MV-4-11 (cell line): ENCODE measurements at regions not wholly inside any gene's neighbourhood (a gene's known extent, or its start where the extent isn't known, plus 50 kb on each side); places are given as distances from the start of the nearest gene placed in this dataset.
A peak's percentile ranks its signal among the peaks of the same experiment; 100 is the strongest.

Experiments used
- DNase-seq: peaks from one replicate; lab custom pipeline; 2025; lab: John Stamatoyannopoulos, UW

- no peak for DNase-seq
These were observed 1317.2 kb downstream of the PCDH7 start for GRCh38 chr4:32037399-32037798.

- DNase-seq, result no peak
These were observed 1322.5 kb downstream of the PCDH7 start for GRCh38 chr4:32042486-32043247.

- DNase-seq, result no peak
These were observed 1323.1 kb downstream of the PCDH7 start for GRCh38 chr4:32043248-32043633.

GRCh38 chr4:32061916-32062315 lies 1341.7 kb downstream of the PCDH7 start:
- no peak for DNase-seq

GRCh38 chr4:32073542-32073941 lies 1353.4 kb downstream of the PCDH7 start:
- no peak for DNase-seq

GRCh38 chr4:32087211-32087610 lies 1367.0 kb downstream of the PCDH7 start:
- DNase-seq, result no peak

- DNase-seq, result no peak
These were observed 1374.8 kb downstream of the PCDH7 start for GRCh38 chr4:32094987-32095386.

GRCh38 chr4:32102896-32103295 lies 1382.7 kb downstream of the PCDH7 start:
- no peak for DNase-seq

GRCh38 chr4:32106767-32107166 lies 1386.6 kb downstream of the PCDH7 start:
- DNase-seq, result no peak

- no peak for DNase-seq
These were observed 1392.7 kb downstream of the PCDH7 start for GRCh38 chr4:32112891-32113290.

- DNase-seq, result no peak
These were observed 1397.5 kb downstream of the PCDH7 start for GRCh38 chr4:32117693-32118092.

- no peak for DNase-seq
These were observed 1399.7 kb downstream of the PCDH7 start for GRCh38 chr4:32119907-32120306.

- DNase-seq, result no peak
These were observed 1408.4 kb downstream of the PCDH7 start for GRCh38 chr4:32128549-32128948.

GRCh38 chr4:32129967-32130366 lies 1409.8 kb downstream of the PCDH7 start:
- no peak for DNase-seq

GRCh38 chr4:32133141-32133540 lies 1413.0 kb downstream of the PCDH7 start:
- DNase-seq, result peak; percentile 15

- no peak for DNase-seq
These were observed 1413.6 kb downstream of the PCDH7 start for GRCh38 chr4:32133734-32134133.

GRCh38 chr4:32135642-32136041 lies 1415.5 kb downstream of the PCDH7 start:
- DNase-seq, result peak; percentile 60

GRCh38 chr4:32136081-32136787 lies 1416.1 kb downstream of the PCDH7 start:
- no peak for DNase-seq

- peak; percentile 96 for DNase-seq
These were observed 1420.5 kb downstream of the PCDH7 start for GRCh38 chr4:32140636-32141035.

- DNase-seq, result peak; percentile 70
These were observed 1421.9 kb downstream of the PCDH7 start for GRCh38 chr4:32142075-32142474.

- DNase-seq, result no peak
These were observed 1425.8 kb downstream of the PCDH7 start for GRCh38 chr4:32145987-32146386.

- no peak for DNase-seq
These were observed 1427.4 kb downstream of the PCDH7 start for GRCh38 chr4:32147446-32148085.

GRCh38 chr4:32148111-32148666 lies 1428.0 kb downstream of the PCDH7 start:
- DNase-seq, result no peak
